H9 (cell line): ENCODE measurements at regions not wholly inside any gene's neighbourhood (a gene's known extent, or its start where the extent isn't known, plus 50 kb on each side); places are given as distances from the start of the nearest gene placed in this dataset.

ENCODE experiments used
- DNase-seq: peaks from one replicate; pipeline ENCODE4 v3.0.0-alpha.2; 2017
- H2AFZ ChIP-seq: one replicate; pipeline ENCODE4 v1.6.1; 2013; ENCODE audit warnings: mild to moderate bottlenecking, low read length, control low read depth, moderate library complexity
- H2AK5ac ChIP-seq: 2 replicates; pipeline ENCODE4 v1.6.1; 2013; ENCODE audit warnings: low read length, control low read depth, mixed read lengths; ENCODE audit not compliant: insufficient read length
- H2BK120ac ChIP-seq: one replicate; pipeline ENCODE4 v1.6.1; 2013; ENCODE audit warnings: low read depth, mild to moderate bottlenecking, low read length, control low read depth, inconsistent platforms; ENCODE audit not compliant: poor library complexity, severe bottlenecking
- H2BK12ac ChIP-seq: 2 replicates; pipeline ENCODE4 v1.6.1; 2013; ENCODE audit warnings: low read length, control low read depth, mixed read lengths, low read depth; ENCODE audit not compliant: insufficient read length
- H2BK15ac ChIP-seq: 2 replicates; pipeline ENCODE4 v1.6.1; 2013; ENCODE audit warnings: low read depth, low read length, control low read depth
- H2BK20ac ChIP-seq: one replicate; pipeline ENCODE4 v1.6.1; 2013; ENCODE audit warnings: low read depth, mild to moderate bottlenecking, low read length, control low read depth, inconsistent platforms; ENCODE audit not compliant: poor library complexity, severe bottlenecking
- H2BK5ac ChIP-seq: 2 replicates; pipeline ENCODE4 v1.6.1; 2013; ENCODE audit warnings: low read length, control low read depth, mixed read lengths; ENCODE audit not compliant: insufficient read length
- H3K14ac ChIP-seq: 2 replicates; pipeline ENCODE4 v1.6.1; 2013; ENCODE audit warnings: low read length, control low read depth; ENCODE audit not compliant: insufficient read depth
- H3K18ac ChIP-seq: 2 replicates; pipeline ENCODE4 v1.6.1; 2013; ENCODE audit warnings: low read depth, mild to moderate bottlenecking, mixed read lengths, low read length, control low read depth; ENCODE audit not compliant: insufficient read length
- H3K23ac ChIP-seq: 2 replicates; pipeline ENCODE4 v1.6.1; 2013; ENCODE audit warnings: low read length, control low read depth, mixed read lengths, low read depth; ENCODE audit not compliant: insufficient read length
- H3K23me2 ChIP-seq: 2 replicates; pipeline ENCODE4 v1.6.1; 2013; ENCODE audit warnings: low read depth, mild to moderate bottlenecking, mixed read lengths, low read length, control low read depth; ENCODE audit not compliant: insufficient read length, poor library complexity, severe bottlenecking
- H3K27ac ChIP-seq: 2 replicates; pipeline ENCODE4 v1.5.1; 2013; ENCODE audit warnings: low read length, control low read depth, mixed read lengths, low read depth; ENCODE audit not compliant: insufficient read length
- H3K27me3 ChIP-seq: 2 replicates; pipeline ENCODE4 v1.6.1; 2013; ENCODE audit warnings: low read length, control low read depth, inconsistent platforms; ENCODE audit not compliant: insufficient read depth
- H3K4ac ChIP-seq: 2 replicates; pipeline ENCODE4 v1.6.1; 2013; ENCODE audit warnings: low read depth, mild to moderate bottlenecking, control low read depth, inconsistent platforms, low read length, moderate library complexity
- H3K4me1 ChIP-seq: 2 replicates; pipeline ENCODE4 v1.6.1; 2013; ENCODE audit warnings: low read length, control low read depth, inconsistent platforms; ENCODE audit not compliant: insufficient read depth
- H3K4me2 ChIP-seq: 2 replicates; pipeline ENCODE4 v1.6.1; 2013; ENCODE audit warnings: low read length, control low read depth, mixed read lengths; ENCODE audit not compliant: insufficient read length, insufficient read depth
- H3K56ac ChIP-seq: 2 replicates; pipeline ENCODE4 v1.6.1; 2013; ENCODE audit warnings: low read depth, mild to moderate bottlenecking, mixed read lengths, low read length, control low read depth; ENCODE audit not compliant: insufficient read length
- H3K79me1 ChIP-seq: 2 replicates; pipeline ENCODE4 v1.6.1; 2013; ENCODE audit warnings: low read depth, mild to moderate bottlenecking, moderate library complexity, low read length, control low read depth, inconsistent platforms; ENCODE audit not compliant: insufficient read depth, poor library complexity, severe bottlenecking
- H3K79me2 ChIP-seq: 2 replicates; pipeline ENCODE4 v1.6.1; 2013; ENCODE audit warnings: low read length, control low read depth, inconsistent platforms; ENCODE audit not compliant: insufficient read depth
- H3K9ac ChIP-seq: 2 replicates; pipeline ENCODE4 v1.6.1; 2013; ENCODE audit warnings: low read length, control low read depth, mixed read lengths; ENCODE audit not compliant: insufficient read length; ENCODE audit errors: extremely low read depth
- H3K9me3 ChIP-seq: one replicate; pipeline ENCODE4 v1.6.1; 2013; ENCODE audit warnings: low read depth, low read length, inconsistent platforms; ENCODE audit not compliant: control insufficient read depth
- H3T11ph ChIP-seq: one replicate; pipeline ENCODE4 v1.6.1; 2013; ENCODE audit warnings: mild to moderate bottlenecking, low read length, control low read depth, inconsistent platforms
- H4K20me1 ChIP-seq: one replicate; pipeline ENCODE4 v1.6.1; 2013; ENCODE audit not compliant: control insufficient read depth, insufficient read length, insufficient read depth
- H4K5ac ChIP-seq: 2 replicates; pipeline ENCODE4 v1.6.1; 2013; ENCODE audit warnings: low read depth, mild to moderate bottlenecking, mixed read lengths, low read length, control low read depth; ENCODE audit not compliant: insufficient read length
- H4K8ac ChIP-seq: replicated peaks from 2 replicates; pipeline ENCODE4 v1.6.1; 2013; ENCODE audit warnings: low read length, control low read depth, mixed read lengths, low read depth; ENCODE audit not compliant: insufficient read length
- H4K91ac ChIP-seq: 2 replicates; pipeline ENCODE4 v1.6.1; 2013; ENCODE audit warnings: low read depth, mild to moderate bottlenecking, moderate library complexity, mixed read lengths, low read length, control low read depth; ENCODE audit not compliant: insufficient read length
- H3K27ac Mint-ChIP-seq, 3 experiments: 2 replicates in 2 of 3; 3 replicates in 1 of 3; pipeline ENCODE4 v1.8.0; 2020 to 2021; ENCODE audit warnings: mixed read lengths in 3 of 3, mild to moderate bottlenecking in 1 of 3, moderate library complexity in 1 of 3
- H3K27me3 Mint-ChIP-seq: 2 replicates; pipeline ENCODE4 v1.8.0; 2021; ENCODE audit warnings: low read depth, mild to moderate bottlenecking, moderate library complexity, mixed read lengths
- H3K36me3 Mint-ChIP-seq, 3 experiments: 2 replicates in 2 of 3; 3 replicates in 1 of 3; pipeline ENCODE4 v1.8.0; 2020 to 2021; ENCODE audit warnings: low read depth in 3 of 3, mixed read lengths in 3 of 3; ENCODE audit not compliant: insufficient read depth in 1 of 3
- H3K4me1 Mint-ChIP-seq, 2 experiments: 2 replicates each; pipeline ENCODE4 v1.8.0; 2020; ENCODE audit warnings: mixed read lengths in 2 of 2
- H3K4me3 Mint-ChIP-seq, 2 experiments: 2 replicates in 1 of 2; 3 replicates in 1 of 2; pipeline ENCODE4 v1.8.0; 2020 to 2021; ENCODE audit warnings: mild to moderate bottlenecking in 2 of 2, mixed read lengths in 2 of 2, moderate library complexity in 1 of 2
- H3K9me3 Mint-ChIP-seq, 2 experiments: 2 replicates in 1 of 2; 3 replicates in 1 of 2; pipeline ENCODE4 v1.8.0; 2020; ENCODE audit warnings: mild to moderate bottlenecking in 2 of 2, mixed read lengths in 2 of 2, moderate library complexity in 1 of 2
- CTCF ChIP-seq: fragments of 200-600 bp; sonication (generic); conservative IDR thresholded peaks from 3 replicates; pipeline ENCODE4 v1.8.0; 2021; ENCODE audit warnings: antibody characterized with exemption, mild to moderate bottlenecking
- WGBS: extraction: QIAGEN DNeasy Blood & Tissue Kit; methylation state at CpG from one replicate; pipeline ENCODE4 v1.1.7; 2013; ENCODE audit warnings: missing lambda C conversion rate, low lambda C conversion rate, mixed read lengths; ENCODE audit not compliant: insufficient read length; ENCODE audit errors: extremely low coverage; 5-methylcytosine and 5-hydroxymethylcytosine counted together

- WGBS, result no CpG with 5 or more reads among the region's 4 CpGs
- H3K23ac ChIP-seq, result no peak overlapping the region
- H3K4me1 ChIP-seq, result no peaks in the 10 kb centered on the region
- H3K27ac ChIP-seq, result no peak overlapping the region
- no peak overlapping the region for H2AFZ ChIP-seq
- no peak overlapping the region for H3K18ac ChIP-seq
- no peak overlapping the region for H2BK15ac ChIP-seq
- no peak overlapping the region for H2BK120ac ChIP-seq
- no peak overlapping the region for H3K14ac ChIP-seq
- H2BK5ac ChIP-seq, result no peak overlapping the region
- H3K27me3 ChIP-seq, result no peaks in the 10 kb centered on the region
- no peak for TF ChIP-seq CTCF
- no peak overlapping the region for H3K9ac ChIP-seq
- H4K20me1 ChIP-seq, result no peaks in the 10 kb centered on the region
- H3K79me2 ChIP-seq, result no peaks in the 10 kb centered on the region
- H3K23me2 ChIP-seq, result no peaks in the 10 kb centered on the region
- H4K91ac ChIP-seq, result no peak overlapping the region
- H3K9me3 ChIP-seq, result no peaks in the 10 kb centered on the region
- no peak overlapping the region for H3K4ac ChIP-seq
- H3K36me3 Mint-ChIP-seq, result no peaks in the 10 kb centered on the region
- no peak overlapping the region for H3K4me3 Mint-ChIP-seq
- H2BK20ac ChIP-seq, result no peak overlapping the region
- no peaks in the 10 kb centered on the region for H3K4me1 Mint-ChIP-seq
- H4K5ac ChIP-seq, result no peak overlapping the region
- H3K27ac Mint-ChIP-seq, result no peak overlapping the region
- no peak overlapping the region for H4K8ac ChIP-seq
- no peak overlapping the region for H3K4me2 ChIP-seq
- no peak overlapping the region for H3K56ac ChIP-seq
- no peak for DNase-seq
- no peaks in the 10 kb centered on the region for H3K9me3 Mint-ChIP-seq
- no peaks in the 10 kb centered on the region for H3K79me1 ChIP-seq
- H2AK5ac ChIP-seq, result no peak overlapping the region
- H3T11ph ChIP-seq, result no peak overlapping the region
- H2BK12ac ChIP-seq, result no peak overlapping the region
- no peaks in the 10 kb centered on the region; the same call in 1 of the 2 replicates for H3K27me3 Mint-ChIP-seq
These were observed 491.2 kb upstream of the NOX3 start for GRCh38 chr6:155946860-155947259.
